A549 (cell line): ENCODE measurements at regions not wholly inside any gene's neighbourhood (a gene's known extent, or its start where the extent isn't known, plus 50 kb on each side); places are given as distances from the start of the nearest gene placed in this dataset.

Experiments
- ATAC-seq, 2 experiments: fragments of 200-7000 bp in 1 of 2; fragments of >200 bp in 1 of 2; cut with Nextera tagmentation in 1 of 2; cut with Tn5 transposase in 1 of 2; 3 replicates each; pipeline versions ENCODE4 v1.8.0 to v1.9.1; 2018 to 2020; ENCODE audit warnings: mild to moderate bottlenecking in 1 of 2, moderate library complexity in 1 of 2
- CTCF ChIA-PET: fragments of 300-600 bp; sonication (Branson Sonifier 250); formaldehyde crosslinking; extraction: SDS; loops from one replicate; lab custom pipeline; 2021; ENCODE audit warnings: antibody characterized with exemption, inconsistent platforms; lab: Yijun Ruan, JAX
- POLR2A ChIA-PET: fragments of 350-600 bp; formaldehyde crosslinking; extraction: SDS; loops from one replicate; lab custom pipeline; 2021; ENCODE audit warnings: antibody characterized with exemption, inconsistent platforms; lab: Yijun Ruan, JAX
- DNase-seq, 2 experiments: peaks; one replicate each; pipeline versions ENCODE4 v3.0.0 to v3.0.0-alpha.2; 2011 to 2016; ENCODE audit warnings: low read depth in 1 of 2, low spot score in 1 of 2
- FAIRE-seq: peaks from 2 replicates; lab custom pipeline; 2011; peaks lifted over from hg19 to GRCh38; lab: Jason Lieb, UNC
- H3K27ac ChIP-seq, 2 experiments: fragments of >200 bp; sonication (Bioruptor Twin); formaldehyde crosslinking; 3 replicates each; pipeline ENCODE4 v1.5.1; 2016 to 2017
- H3K4me1 ChIP-seq: fragments of >200 bp; sonication (Bioruptor Twin); formaldehyde crosslinking; 3 replicates; pipeline ENCODE4 v1.6.1; 2016
- H3K4me2 ChIP-seq: fragments of >200 bp; sonication (Bioruptor Twin); formaldehyde crosslinking; 3 replicates; pipeline ENCODE4 v1.6.1; 2016
- H3K4me3 ChIP-seq: fragments of >200 bp; sonication (Bioruptor Twin); formaldehyde crosslinking; 3 replicates; pipeline ENCODE4 v1.5.1; 2016
- H3K9me3 ChIP-seq: fragments of >200 bp; sonication (Bioruptor Twin); formaldehyde crosslinking; 3 replicates; pipeline ENCODE4 v1.6.1; 2016
- ATOH8 ChIP-seq: fragments of 250-450 bp; sonication (Bioruptor Pico); IDR thresholded peaks from 2 replicates; pipeline ENCODE4 v1.5.0; 2020; ENCODE audit warnings: low read depth, mild to moderate bottlenecking, moderate library complexity
- BCL3 ChIP-seq: fragments of >200 bp; sonication (Bioruptor Twin); formaldehyde crosslinking; IDR thresholded peaks from 3 replicates; pipeline ENCODE4 v1.6.1; 2016
- BHLHE40 ChIP-seq: IDR thresholded peaks from 2 replicates; pipeline ENCODE4 v1.6.1; 2012; ENCODE audit warnings: low read depth, low read length, inconsistent platforms
- CBX2 ChIP-seq: fragments of 200-600 bp; sonication (generic); IDR thresholded peaks from 2 replicates; pipeline ENCODE4 v1.6.1; 2016; ENCODE audit warnings: low read depth, mild to moderate bottlenecking, borderline replicate concordance
- EHMT2 ChIP-seq: fragments of 200-600 bp; sonication (generic); IDR thresholded peaks from 2 replicates; pipeline ENCODE4 v1.6.1; 2016; ENCODE audit warnings: antibody characterized with exemption, low read depth, mild to moderate bottlenecking, moderate library complexity
- FOSB ChIP-seq: fragments of 250-450 bp; sonication (Bioruptor Pico); IDR thresholded peaks from 2 replicates; pipeline ENCODE4 v1.5.0; 2020; ENCODE audit warnings: mild to moderate bottlenecking, moderate library complexity
- FOXS1 ChIP-seq: fragments of 250-450 bp; sonication (Bioruptor Pico); IDR thresholded peaks from 2 replicates; pipeline ENCODE4 v1.5.0; 2020; ENCODE audit warnings: mild to moderate bottlenecking, moderate library complexity
- HDAC2 ChIP-seq: fragments of 200-600 bp; sonication (generic); IDR thresholded peaks from 2 replicates; pipeline ENCODE4 v1.6.1; 2016
- HEYL ChIP-seq: fragments of 250-450 bp; sonication (Bioruptor Pico); IDR thresholded peaks from 2 replicates; pipeline ENCODE4 v1.8.0; 2021; ENCODE audit warnings: mild to moderate bottlenecking, moderate library complexity
- HMGXB4 ChIP-seq: fragments of 250-450 bp; sonication (Bioruptor Pico); IDR thresholded peaks from 2 replicates; pipeline ENCODE4 v1.5.0; 2021; ENCODE audit warnings: mild to moderate bottlenecking, moderate library complexity, borderline replicate concordance
- HOXA7 ChIP-seq: fragments of 250-450 bp; sonication (Bioruptor Pico); IDR thresholded peaks from 2 replicates; pipeline ENCODE4 v1.5.0; 2020; ENCODE audit warnings: mild to moderate bottlenecking, moderate library complexity
- HOXB13 ChIP-seq: fragments of 250-450 bp; sonication (Bioruptor Pico); IDR thresholded peaks from 2 replicates; pipeline ENCODE4 v1.5.0; 2020; ENCODE audit warnings: low read depth, mild to moderate bottlenecking, moderate library complexity
- JUN ChIP-seq, 2 experiments: fragments of >200 bp; sonication (Bioruptor Twin); formaldehyde crosslinking; IDR thresholded peaks; 2 replicates in 1 of 2; 3 replicates in 1 of 2; pipeline ENCODE4 v1.6.1; 2016 to 2017
- MAZ ChIP-seq: fragments of 150-350 bp; IDR thresholded peaks from 2 replicates; pipeline ENCODE4 v1.6.1; 2014; ENCODE audit warnings: antibody characterized with exemption, low read depth, low read length, borderline replicate concordance
- NPAS2 ChIP-seq: fragments of 250-450 bp; sonication (Bioruptor Pico); IDR thresholded peaks from 2 replicates; pipeline ENCODE4 v1.8.0; 2022; ENCODE audit warnings: mild to moderate bottlenecking, moderate library complexity, borderline replicate concordance
- PBX3 ChIP-seq: IDR thresholded peaks from 2 replicates; pipeline ENCODE4 v1.6.1; 2012
- PHF8 ChIP-seq: fragments of 200-600 bp; sonication (generic); IDR thresholded peaks from 2 replicates; pipeline ENCODE4 v1.6.1; 2016; ENCODE audit warnings: low read depth, mild to moderate bottlenecking, antibody characterized with exemption, moderate library complexity, borderline replicate concordance
- POLR2AphosphoS2 ChIP-seq: conservative IDR thresholded peaks from 2 replicates; pipeline ENCODE4 v1.6.1; 2012; ENCODE audit warnings: low read length, improper control_type of control experiment, inconsistent platforms
- RAD21 ChIP-seq, 2 experiments: fragments of >200 bp in 1 of 2; sonication (Bioruptor Twin) in 1 of 2; formaldehyde crosslinking in 1 of 2; IDR thresholded peaks in 1 of 2; conservative IDR thresholded peaks in 1 of 2; 2 replicates in 1 of 2; 3 replicates in 1 of 2; pipeline ENCODE4 v1.6.1; 2012 to 2018; ENCODE audit warnings: inconsistent platforms in 1 of 2
- RARB ChIP-seq: fragments of 250-450 bp; sonication (Bioruptor Pico); IDR thresholded peaks from 2 replicates; pipeline ENCODE4 v1.8.0; 2021; ENCODE audit warnings: mild to moderate bottlenecking, moderate library complexity
- TFCP2L1 ChIP-seq: fragments of 250-450 bp; sonication (Bioruptor Pico); IDR thresholded peaks from 2 replicates; pipeline ENCODE4 v1.5.0; 2021; ENCODE audit warnings: mild to moderate bottlenecking
- ZNF302 ChIP-seq: fragments of 250-450 bp; sonication (Bioruptor Pico); IDR thresholded peaks from 2 replicates; pipeline ENCODE4 v1.9.0; 2021; ENCODE audit warnings: inconsistent platforms, mild to moderate bottlenecking, moderate library complexity
- WGBS: methylation state at CpG from one replicate; pipeline ENCODE4 v1.1.6; 2017; ENCODE audit errors: missing lambda C conversion rate; 5-methylcytosine and 5-hydroxymethylcytosine counted together

GRCh38 chr1:209106861-209107260 is 476.7 kb upstream of the CAMK1G start:
- no peak for ATAC-seq
- H3K9me3 ChIP-seq, result no peaks in the 10 kb centered on the region
- WGBS, result 65% methylated on average over 4 of the region's 4 CpGs
- POLR2A ChIA-PET, result no interaction called here
- DNase-seq, result no peak
- TF ChIP-seq PBX3 (no peak), HOXA7 (CRISPR knock-in tag) (no peak), ZNF302 (CRISPR knock-in tag) (no peak), PHF8 (no peak), NPAS2 (CRISPR knock-in tag) (no peak), FOXS1 (CRISPR knock-in tag) (no peak), JUN (IDR thresholded peaks at IDR 0.05) (no peak)
- peaks cover 14% of the 10 kb centered on the region for H3K4me1 ChIP-seq
- CTCF ChIA-PET, result interaction anchor here (0.6 kb wide), 1 partner anchor 296 kb away, joined by 4 read pairs; no protein-coding TSS in a partner anchor
- no peak overlapping the region; a peak in 1 of 6 replicates for H3K27ac ChIP-seq
- peak overlapping the region; percentile 3; the same call in 2 of the 3 replicates for H3K4me2 ChIP-seq
- no peak overlapping the region for H3K4me3 ChIP-seq
- FAIRE-seq, result no peak

- Histone ChIP-seq H3K4me2 (no peak overlapping the region), H3K4me1 (peaks cover 14% of the 10 kb centered on the region), H3K4me3 (no peak overlapping the region), H3K27ac (no peak overlapping the region), H3K9me3 (no peaks in the 10 kb centered on the region)
- TF ChIP-seq TFCP2L1 (CRISPR knock-in tag), result no peak
- no peak for TF ChIP-seq PHF8
- TF ChIP-seq POLR2AphosphoS2, result no peak
- no peak for TF ChIP-seq RAD21 (conservative IDR thresholded peaks at IDR 0.05 in 1 of 2, IDR thresholded peaks at IDR 0.05 in 1 of 2)
- TF ChIP-seq ZNF302 (CRISPR knock-in tag), result no peak
- no peak for TF ChIP-seq MAZ
- no peak for TF ChIP-seq ATOH8
- no peak for TF ChIP-seq BCL3
- no peak for TF ChIP-seq HDAC2
- no peak for TF ChIP-seq RARB
- TF ChIP-seq EHMT2, result no peak
- TF ChIP-seq HOXB13 (CRISPR knock-in tag), result no peak
- TF ChIP-seq HMGXB4, result no peak
- no peak for TF ChIP-seq FOXS1 (CRISPR knock-in tag)
- TF ChIP-seq BHLHE40, result no peak
- TF ChIP-seq FOSB, result no peak
- TF ChIP-seq HEYL (CRISPR knock-in tag), result no peak
- no peak for TF ChIP-seq CBX2
- ATAC-seq (no peak), FAIRE-seq (no peak), DNase-seq (no peak)
- WGBS, result 77% methylated on average over 10 of the region's 10 CpGs
- CTCF ChIA-PET, result no interaction called here
- POLR2A ChIA-PET, result no interaction called here
Observed at GRCh38 chr1:209107535-209107934, 476.0 kb upstream of the CAMK1G start.
